ENCODE measurements at regions not wholly inside any gene's neighbourhood (a gene's known extent, or its start where the extent isn't known, plus 50 kb on each side); places are given as distances from the start of the nearest gene placed in this dataset.

DNA sequence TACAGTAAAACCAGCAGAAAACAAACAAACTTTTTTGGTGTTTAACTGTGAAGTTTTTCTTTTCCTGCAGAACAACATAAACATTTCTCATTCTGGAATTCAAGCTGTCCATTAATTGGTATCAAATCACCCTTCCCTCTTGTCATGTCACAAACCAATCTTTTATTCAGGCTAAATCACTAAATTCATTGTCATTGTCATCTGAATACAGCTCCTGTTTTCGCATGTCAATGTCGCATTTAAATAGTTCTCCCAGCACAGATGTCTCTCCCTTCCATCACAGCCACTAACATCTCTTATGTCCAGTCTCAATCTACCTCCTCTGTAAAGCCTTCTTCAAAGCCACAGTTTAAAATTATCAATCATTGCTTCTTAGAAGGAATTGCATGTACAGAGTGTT, 192.1 kb upstream of the PCDH10 start:
- TF ChIP-seq POLR2A (IDR thresholded peaks at IDR 0.05; ENCODE audit: low read depth, low read length) = no peak
- TF ChIP-seq POLR2AphosphoS5 (IDR thresholded peaks at IDR 0.05; ENCODE audit: low read depth, low read length) = no peak
- TF ChIP-seq TAF1 (IDR thresholded peaks at IDR 0.05; ENCODE audit: low read depth, low read length) = no peak
- TF ChIP-seq POU2F2 (IDR thresholded peaks at IDR 0.05; ENCODE audit: low read depth, low read length) = no peak
- no peak for TF ChIP-seq SPI1 (IDR thresholded peaks at IDR 0.05; ENCODE audit: low read depth, low read length)

Measured in GM12891 (cell line).